Stomach (tissue), 8 donors: ENCODE measurements at regions not wholly inside any gene's neighbourhood (a gene's known extent, or its start where the extent isn't known, plus 50 kb on each side); places are given as distances from the start of the nearest gene placed in this dataset.

Experiments
- DNase-seq, 2 donors: peaks; one replicate each; pipeline versions ENCODE4 v3.0.0 to v3.0.0-alpha.2; 2013 to 2019
- H3K27ac ChIP-seq, 5 donors: fragments of 200-600 bp in 4 of 5; sonication (generic) in 4 of 5; one replicate each; pipeline ENCODE4 v1.5.1; 2013 to 2019; ENCODE audit warnings: mild to moderate bottlenecking in 1 of 5, moderate library complexity in 1 of 5
- H3K27me3 ChIP-seq, 3 donors: fragments of 200-600 bp; sonication (generic); one replicate each; pipeline ENCODE4 v1.5.1; 2017 to 2019; ENCODE audit warnings: mixed run types in 1 of 3
- H3K36me3 ChIP-seq, 4 donors: fragments of 200-600 bp; sonication (generic); 1 replicate in 3 of 4; 2 replicates in 1 of 4; pipeline ENCODE4 v1.5.1; 2016 to 2019
- H3K4me1 ChIP-seq, 4 donors: fragments of 200-600 bp; sonication (generic); one replicate each; pipeline ENCODE4 v1.5.1; 2016 to 2019
- H3K4me3 ChIP-seq, 4 donors: fragments of 200-600 bp; sonication (generic) in 3 of 4; one replicate each; pipeline ENCODE4 v1.5.1; 2016 to 2019; ENCODE audit warnings: mild to moderate bottlenecking in 1 of 4
- H3K9me3 ChIP-seq, 4 donors: fragments of 200-600 bp; sonication (generic); one replicate each; pipeline ENCODE4 v1.5.1; 2016 to 2019
- EP300 ChIP-seq: sonication (generic); formaldehyde crosslinking; IDR thresholded peaks from one replicate; pipeline ENCODE4 v1.6.1; 2017; ENCODE audit warnings: antibody characterized with exemption
- POLR2A ChIP-seq, 4 donors: fragments of 450-650 bp; IDR thresholded peaks; one replicate each; pipeline ENCODE4 v1.6.1; 2016; ENCODE audit warnings: antibody characterized with exemption in 4 of 4, control low read depth in 2 of 4, mild to moderate bottlenecking in 1 of 4, moderate library complexity in 1 of 4
- POLR2AphosphoS5 ChIP-seq, 3 donors: sonication (generic); formaldehyde crosslinking; IDR thresholded peaks; one replicate each; pipeline ENCODE4 v1.6.1; 2016; ENCODE audit warnings: antibody characterized with exemption in 3 of 3
- WGBS, 5 donors: extraction: QIAGEN DNeasy Blood & Tissue Kit in 3 of 5; methylation state at CpG; one replicate each; pipeline versions ENCODE4 v1.1.5 to v1.1.7; 2013 to 2018; 5-methylcytosine and 5-hydroxymethylcytosine counted together
- intact Hi-C: fragments of 100-400 bp; cut with DNase I; formaldehyde crosslinking; loops from one replicate; pipeline ENCODE4 v1.15.1; 2023; ENCODE audit warnings: low total_unique reads
- TF ChIP-seq, protein P1 (sequence below), 7 experiments: fragments of 450-650 bp in 4 of 7; fragments of 200-600 bp in 3 of 7; sonication (generic) in 3 of 7; IDR thresholded peaks; one replicate each; pipeline ENCODE4 v1.5.1; 2016 to 2019; ENCODE audit warnings: antibody characterized with exemption in 7 of 7, control low read depth in 2 of 7, mild to moderate bottlenecking in 1 of 7
- donor health status: healthy with polysubstance abuse.
- donor health status: Bipolar disorder and iron deficiency.
- donor health status: healthy.

DNA sequence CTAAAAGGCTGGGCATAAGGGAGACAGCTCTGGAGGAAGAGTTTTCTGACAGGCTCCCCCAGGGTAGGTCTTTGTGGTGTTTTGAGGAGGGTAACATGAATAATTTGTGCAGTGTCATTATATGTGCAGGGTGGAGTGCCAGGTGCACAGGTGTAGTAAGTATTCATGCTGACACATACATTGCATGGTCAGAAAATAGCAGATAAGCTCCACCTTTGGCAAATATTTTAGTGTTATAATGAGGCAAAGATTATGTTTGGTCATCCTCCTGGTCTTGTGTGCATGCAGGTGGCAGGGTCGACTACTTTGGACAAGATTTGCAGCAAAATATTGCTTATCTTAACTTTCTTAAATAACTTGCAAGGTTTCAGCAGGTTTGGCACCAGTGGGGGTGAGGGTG lies 910.4 kb upstream of the PCDH10 start:
- Histone ChIP-seq H3K36me3 (no peaks in the 10 kb centered on the region), H3K9me3 (peaks cover 0 to 3% (median 0%) of the 10 kb centered on the region in 4 donors), H3K27ac (no peak overlapping the region), H3K4me1 (no peaks in the 10 kb centered on the region), H3K27me3 (no peaks in the 10 kb centered on the region), H3K4me3 (no peak overlapping the region)
- TF ChIP-seq EP300: no peak
- TF ChIP-seq POLR2A (IDR thresholded peaks at IDR 0.05): no peak
- TF ChIP-seq, protein P1, sequence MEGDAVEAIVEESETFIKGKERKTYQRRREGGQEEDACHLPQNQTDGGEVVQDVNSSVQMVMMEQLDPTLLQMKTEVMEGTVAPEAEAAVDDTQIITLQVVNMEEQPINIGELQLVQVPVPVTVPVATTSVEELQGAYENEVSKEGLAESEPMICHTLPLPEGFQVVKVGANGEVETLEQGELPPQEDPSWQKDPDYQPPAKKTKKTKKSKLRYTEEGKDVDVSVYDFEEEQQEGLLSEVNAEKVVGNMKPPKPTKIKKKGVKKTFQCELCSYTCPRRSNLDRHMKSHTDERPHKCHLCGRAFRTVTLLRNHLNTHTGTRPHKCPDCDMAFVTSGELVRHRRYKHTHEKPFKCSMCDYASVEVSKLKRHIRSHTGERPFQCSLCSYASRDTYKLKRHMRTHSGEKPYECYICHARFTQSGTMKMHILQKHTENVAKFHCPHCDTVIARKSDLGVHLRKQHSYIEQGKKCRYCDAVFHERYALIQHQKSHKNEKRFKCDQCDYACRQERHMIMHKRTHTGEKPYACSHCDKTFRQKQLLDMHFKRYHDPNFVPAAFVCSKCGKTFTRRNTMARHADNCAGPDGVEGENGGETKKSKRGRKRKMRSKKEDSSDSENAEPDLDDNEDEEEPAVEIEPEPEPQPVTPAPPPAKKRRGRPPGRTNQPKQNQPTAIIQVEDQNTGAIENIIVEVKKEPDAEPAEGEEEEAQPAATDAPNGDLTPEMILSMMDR (IDR thresholded peaks at IDR 0.05): no peak
- no peak for TF ChIP-seq POLR2AphosphoS5 (IDR thresholded peaks at IDR 0.05)
- WGBS, 5 donors: 22 to 67% (median 40%) methylated on average over 1 of the region's 1 CpG
- intact Hi-C loops: no loop called here
- peak in 1 of 2 donors; percentile 45 for DNase-seq

- TF ChIP-seq POLR2A (IDR thresholded peaks at IDR 0.05) (no peak), POLR2AphosphoS5 (IDR thresholded peaks at IDR 0.05) (no peak), EP300 (no peak)
- TF ChIP-seq, protein P1 (IDR thresholded peaks at IDR 0.05): no peak
- intact Hi-C loops: no loop called here
- no peak overlapping the region for H3K4me3 ChIP-seq
- 52 to 75% (median 65%) methylated on average over 4 of the region's 4 CpGs for WGBS, 5 donors
- no peaks in the 10 kb centered on the region for H3K27me3 ChIP-seq
- no peak overlapping the region for H3K27ac ChIP-seq
- H3K4me1 ChIP-seq: peaks cover 0 to 9% (median 0%) of the 10 kb centered on the region in 4 donors
- H3K9me3 ChIP-seq: peaks cover 0 to 3% (median 0%) of the 10 kb centered on the region in 4 donors
- no peak for DNase-seq
- H3K36me3 ChIP-seq: no peaks in the 10 kb centered on the region
These were observed 909.0 kb upstream of the PCDH10 start for GRCh38 chr4:132240081-132240480.

DNA sequence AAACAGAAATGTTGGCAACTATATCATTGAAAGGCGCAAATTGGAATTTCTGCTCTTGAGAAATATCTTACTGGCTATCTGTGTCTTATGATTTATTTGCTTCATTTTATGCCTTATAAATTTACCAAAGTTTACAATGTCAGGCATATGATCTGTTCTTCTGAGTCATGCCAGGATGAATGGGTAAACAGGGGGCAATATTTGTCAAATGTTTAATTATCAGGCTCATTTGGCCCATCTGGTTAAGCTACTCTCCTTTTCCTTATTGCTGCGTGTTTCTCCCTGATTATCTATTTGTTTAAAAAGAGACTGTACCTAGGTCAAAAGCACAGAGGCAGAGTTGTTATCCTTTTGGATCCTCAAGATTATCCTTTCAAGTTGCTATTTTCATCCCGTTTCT lies 903.8 kb upstream of the PCDH10 start:
- Histone ChIP-seq H3K36me3 (no peaks in the 10 kb centered on the region), H3K27me3 (no peaks in the 10 kb centered on the region), H3K4me3 (no peak overlapping the region), H3K27ac (no peak overlapping the region), H3K4me1 (peaks cover 0 to 10% (median 0%) of the 10 kb centered on the region in 4 donors), H3K9me3 (peaks cover 0 to 3% (median 0%) of the 10 kb centered on the region in 4 donors)
- intact Hi-C loops: no loop called here
- WGBS, 5 donors: 41 to 53% (median 44%) methylated on average over 3 of the region's 3 CpGs
- no peak for DNase-seq
- TF ChIP-seq, protein P1 (IDR thresholded peaks at IDR 0.05): no peak
- TF ChIP-seq POLR2A (IDR thresholded peaks at IDR 0.05) (no peak), POLR2AphosphoS5 (IDR thresholded peaks at IDR 0.05) (no peak), EP300 (no peak)

- TF ChIP-seq EP300 (no peak), POLR2A (IDR thresholded peaks at IDR 0.05) (no peak), POLR2AphosphoS5 (IDR thresholded peaks at IDR 0.05) (no peak)
- TF ChIP-seq, protein P1 (IDR thresholded peaks at IDR 0.05): no peak
- no peaks in the 10 kb centered on the region for H3K36me3 ChIP-seq
- no peak for DNase-seq
- H3K4me3 ChIP-seq: no peak overlapping the region
- H3K9me3 ChIP-seq: no peaks in the 10 kb centered on the region
- intact Hi-C loops: no loop called here
- no peak overlapping the region for H3K27ac ChIP-seq
- H3K4me1 ChIP-seq: no peaks in the 10 kb centered on the region
- H3K27me3 ChIP-seq: no peaks in the 10 kb centered on the region
These were observed 884.9 kb upstream of the PCDH10 start for GRCh38 chr4:132264176-132264575.
